IMR-90 (cell line): ENCODE measurements at regions not wholly inside any gene's neighbourhood (a gene's known extent, or its start where the extent isn't known, plus 50 kb on each side); places are given as distances from the start of the nearest gene placed in this dataset.

ENCODE experiments used
- ATAC-seq: fragments of 200-7000 bp; cut with Tn5 transposase; 2 replicates; pipeline ENCODE4 v1.9.1; 2020; ENCODE audit warnings: low read depth, mild to moderate bottlenecking, moderate library complexity
- BruUV-seq: library from RNA; stranded (reverse); fragments of 400-500 nt; replicated peaks from 2 replicates; lab custom pipeline; 2021; lab: Mats Ljungman, UMichigan
- CTCF ChIA-PET: fragments of 300-600 bp; formaldehyde crosslinking; extraction: SDS; loops from one replicate; lab custom pipeline; 2021; ENCODE audit warnings: antibody characterized with exemption; lab: Yijun Ruan, JAX
- POLR2A ChIA-PET: fragments of 300-600 bp; sonication (Branson Sonifier 250); formaldehyde crosslinking; loops from one replicate; lab custom pipeline; 2022; ENCODE audit warnings: antibody characterized with exemption; ENCODE audit not compliant: unreplicated experiment; lab: Charles Lee
- DNase-seq: peaks from one replicate; pipeline ENCODE4 v3.0.0; 2013
- H2AFZ ChIP-seq: replicated peaks from 2 replicates; pipeline ENCODE3; 2013; ENCODE audit warnings: low read length, mild to moderate bottlenecking; ENCODE audit not compliant: poor library complexity
- H2AK5ac ChIP-seq: 2 replicates; pipeline ENCODE4 v1.6.1; 2013; ENCODE audit warnings: low read depth, low read length, inconsistent platforms
- H2AK9ac ChIP-seq: replicated peaks from 2 replicates; pipeline ENCODE3; 2013; ENCODE audit warnings: mild to moderate bottlenecking, low read depth, low read length, moderate library complexity; ENCODE audit not compliant: poor library complexity
- H2BK120ac ChIP-seq: 2 replicates; pipeline ENCODE4 v1.6.1; 2013; ENCODE audit warnings: low read depth, low read length, inconsistent platforms
- H2BK15ac ChIP-seq: 3 replicates; pipeline ENCODE4 v1.6.1; 2013; ENCODE audit warnings: low read depth, low read length, inconsistent platforms
- H2BK20ac ChIP-seq: 2 replicates; pipeline ENCODE4 v1.6.1; 2013; ENCODE audit warnings: low read depth, mild to moderate bottlenecking, inconsistent platforms, low read length, moderate library complexity
- H2BK5ac ChIP-seq: 2 replicates; pipeline ENCODE4 v1.6.1; 2013; ENCODE audit warnings: mild to moderate bottlenecking, low read depth, low read length, inconsistent platforms; ENCODE audit not compliant: poor library complexity, severe bottlenecking
- H3K14ac ChIP-seq: replicated peaks from 2 replicates; pipeline ENCODE4 v1.6.1; 2013; ENCODE audit warnings: low read depth, low read length, inconsistent platforms
- H3K18ac ChIP-seq: 2 replicates; pipeline ENCODE4 v1.6.1; 2013; ENCODE audit warnings: low read depth, low read length, control low read depth
- H3K23ac ChIP-seq: 2 replicates; pipeline ENCODE4 v1.6.1; 2013; ENCODE audit warnings: low read depth, low read length, inconsistent platforms
- H3K27ac ChIP-seq: 2 replicates; pipeline ENCODE4 v1.5.1; 2013; ENCODE audit warnings: mild to moderate bottlenecking, control low read depth, low read length; ENCODE audit not compliant: insufficient read depth
- H3K27me3 ChIP-seq: 2 replicates; pipeline ENCODE4 v1.6.1; 2013; ENCODE audit warnings: low read length; ENCODE audit not compliant: control insufficient read depth, insufficient read depth
- H3K36me3 ChIP-seq: 2 replicates; pipeline ENCODE4 v1.6.1; 2013; ENCODE audit warnings: low read length, mixed read lengths; ENCODE audit not compliant: control insufficient read depth, insufficient read depth
- H3K4ac ChIP-seq: 2 replicates; pipeline ENCODE4 v1.6.1; 2013; ENCODE audit warnings: low read depth, low read length, inconsistent platforms
- H3K4me1 ChIP-seq: 2 replicates; pipeline ENCODE4 v1.6.1; 2013; ENCODE audit warnings: low read length, mixed read lengths; ENCODE audit not compliant: control insufficient read depth, insufficient read depth
- H3K4me2 ChIP-seq: 2 replicates; pipeline ENCODE4 v1.6.1; 2013; ENCODE audit warnings: low read depth, mild to moderate bottlenecking, control low read depth, low read length, moderate library complexity
- H3K4me3 ChIP-seq: 2 replicates; pipeline ENCODE4 v1.5.1; 2013; ENCODE audit warnings: low read depth, mild to moderate bottlenecking, control low read depth, low read length, moderate library complexity; ENCODE audit not compliant: insufficient read depth
- H3K56ac ChIP-seq: 2 replicates; pipeline ENCODE4 v1.6.1; 2013; ENCODE audit warnings: low read length, inconsistent platforms; ENCODE audit not compliant: insufficient read depth; ENCODE audit errors: extremely low read depth
- H3K79me1 ChIP-seq, 2 experiments: 2 replicates each; pipeline ENCODE4 v1.6.1; 2013; ENCODE audit warnings: low read length in 2 of 2, inconsistent platforms in 1 of 2, low read depth in 1 of 2
- H3K9ac ChIP-seq: 2 replicates; pipeline ENCODE4 v1.6.1; 2013; ENCODE audit warnings: low read depth, low read length, control low read depth
- H3K9me1 ChIP-seq: 2 replicates; pipeline ENCODE4 v1.6.1; 2013; ENCODE audit warnings: low read length, inconsistent platforms; ENCODE audit not compliant: insufficient read depth
- H3K9me3 ChIP-seq: 2 replicates; pipeline ENCODE4 v1.6.1; 2013; ENCODE audit warnings: low read length; ENCODE audit not compliant: control insufficient read depth, insufficient read depth
- H4K20me1 ChIP-seq: 2 replicates; pipeline ENCODE4 v1.6.1; 2013; ENCODE audit warnings: low read length, inconsistent platforms; ENCODE audit not compliant: insufficient read depth
- H4K5ac ChIP-seq: 2 replicates; pipeline ENCODE4 v1.6.1; 2013; ENCODE audit warnings: mild to moderate bottlenecking, low read depth, low read length, control low read depth
- H4K8ac ChIP-seq, 2 experiments: 2 replicates each; pipeline ENCODE4 v1.6.1; 2013; ENCODE audit warnings: low read depth in 2 of 2, low read length in 2 of 2, control low read depth in 1 of 2, inconsistent platforms in 1 of 2
- H4K91ac ChIP-seq: 2 replicates; pipeline ENCODE4 v1.6.1; 2013; ENCODE audit warnings: low read depth, low read length, inconsistent platforms; ENCODE audit not compliant: insufficient read depth
- CEBPB ChIP-seq: IDR thresholded peaks from 2 replicates; pipeline ENCODE4 v1.6.1; 2012; ENCODE audit warnings: low read depth, low read length, improper control_type of control experiment
- CHD1 ChIP-seq: IDR thresholded peaks from 2 replicates; pipeline ENCODE4 v1.6.1; 2012; ENCODE audit warnings: low read depth, low read length, improper control_type of control experiment
- FOS ChIP-seq: fragments of 150-350 bp; IDR thresholded peaks from 2 replicates; pipeline ENCODE4 v1.6.1; 2016; ENCODE audit warnings: low read depth, low read length
- MAFK ChIP-seq: IDR thresholded peaks from 2 replicates; pipeline ENCODE4 v1.6.1; 2012; ENCODE audit warnings: low read depth, low read length, improper control_type of control experiment
- POLR2A ChIP-seq: IDR thresholded peaks from 2 replicates; pipeline ENCODE4 v1.6.1; 2012; ENCODE audit warnings: mild to moderate bottlenecking, low read depth, low read length
- SMC3 ChIP-seq: fragments of 150-350 bp; IDR thresholded peaks from 2 replicates; pipeline ENCODE4 v1.6.1; 2016; ENCODE audit warnings: low read depth, mild to moderate bottlenecking, antibody characterized with exemption, low read length, moderate library complexity
- WGBS, 2 experiments: methylation state at CpG; one replicate each; pipeline versions ENCODE4 v1.1.5 to v1.1.7; 2013; ENCODE audit warnings: missing lambda C conversion rate in 2 of 2; ENCODE audit not compliant: insufficient read length in 1 of 2; ENCODE audit errors: extremely low coverage in 2 of 2; 5-methylcytosine and 5-hydroxymethylcytosine counted together
- dilution Hi-C: fragments of 300-500 bp; cut with HindIII; formaldehyde crosslinking; loops from one replicate; pipeline ENCODE4 v1.14.3; 2018; ENCODE audit warnings: low sequenced_read_pairs; ENCODE audit not compliant: unreplicated experiment
- in situ Hi-C: fragments of 300-500 bp; cut with MboI; formaldehyde crosslinking; loops from 3 replicates; pipeline ENCODE4 v1.14.3; 2019; ENCODE audit warnings: low sequenced_read_pairs, inconsistent platforms, mixed read lengths
- intact Hi-C: fragments of 100-400 bp; cut with micrococcal nuclease; formaldehyde crosslinking; loops from 2 replicates; pipeline ENCODE4 v1.10.0; 2022
- TF ChIP-seq, protein P1 (sequence below): conservative IDR thresholded peaks from 2 replicates; pipeline ENCODE4 v1.5.1; 2012; ENCODE audit warnings: mild to moderate bottlenecking, low read depth, low read length, improper control_type of control experiment

- Histone ChIP-seq H4K5ac (peak overlapping the region; percentile 46; the same call in 1 of the 2 replicates), H3K14ac (peak overlapping the region; percentile 33; the same call in 1 of the 2 replicates), H4K20me1 (no peaks in the 10 kb centered on the region), H3K27ac (no peak overlapping the region), H3K56ac (no peak overlapping the region), H2AK9ac (no peak overlapping the region), H2AK5ac (peak overlapping the region; percentile 19; the same call in 1 of the 2 replicates), H3K9ac (no peak overlapping the region), H3K18ac (peak overlapping the region; percentile 53; the same call in 1 of the 2 replicates), H3K79me1 (no peaks in the 10 kb centered on the region), H3K9me3 (no peaks in the 10 kb centered on the region), H2BK15ac (no peak overlapping the region), H3K4me1 (peaks cover 9% of the 10 kb centered on the region; the same call in 1 of the 2 replicates), H2BK120ac (peak overlapping the region; percentile 80; the same call in 1 of the 2 replicates), H3K9me1 (0 out of 2 replicates have a peak, but pooled peaks cover 3% of the 10 kb centered on the region), H2BK5ac (peak overlapping the region; percentile 74), H3K4ac (peak overlapping the region; percentile 10; the same call in 1 of the 2 replicates), H3K4me3 (no peak overlapping the region), H3K4me2 (no peak overlapping the region), H2AFZ (no peak overlapping the region), H3K27me3 (no peaks in the 10 kb centered on the region; the same call in 1 of the 2 replicates), H2BK20ac (peak overlapping the region; percentile 48), H4K8ac (no peak overlapping the region; a peak in 1 of 4 replicates), H4K91ac (no peak overlapping the region), H3K23ac (no peak overlapping the region), H3K36me3 (no peaks in the 10 kb centered on the region)
- ATAC-seq = no peak
- WGBS, 2 experiments = 66% methylated on average over 4 of the region's 6 CpGs; no CpG with 5 or more reads in 1 of the 2 experiments
- TF ChIP-seq, protein P1, sequence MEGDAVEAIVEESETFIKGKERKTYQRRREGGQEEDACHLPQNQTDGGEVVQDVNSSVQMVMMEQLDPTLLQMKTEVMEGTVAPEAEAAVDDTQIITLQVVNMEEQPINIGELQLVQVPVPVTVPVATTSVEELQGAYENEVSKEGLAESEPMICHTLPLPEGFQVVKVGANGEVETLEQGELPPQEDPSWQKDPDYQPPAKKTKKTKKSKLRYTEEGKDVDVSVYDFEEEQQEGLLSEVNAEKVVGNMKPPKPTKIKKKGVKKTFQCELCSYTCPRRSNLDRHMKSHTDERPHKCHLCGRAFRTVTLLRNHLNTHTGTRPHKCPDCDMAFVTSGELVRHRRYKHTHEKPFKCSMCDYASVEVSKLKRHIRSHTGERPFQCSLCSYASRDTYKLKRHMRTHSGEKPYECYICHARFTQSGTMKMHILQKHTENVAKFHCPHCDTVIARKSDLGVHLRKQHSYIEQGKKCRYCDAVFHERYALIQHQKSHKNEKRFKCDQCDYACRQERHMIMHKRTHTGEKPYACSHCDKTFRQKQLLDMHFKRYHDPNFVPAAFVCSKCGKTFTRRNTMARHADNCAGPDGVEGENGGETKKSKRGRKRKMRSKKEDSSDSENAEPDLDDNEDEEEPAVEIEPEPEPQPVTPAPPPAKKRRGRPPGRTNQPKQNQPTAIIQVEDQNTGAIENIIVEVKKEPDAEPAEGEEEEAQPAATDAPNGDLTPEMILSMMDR = no peak
- TF ChIP-seq MAFK = no peak
- TF ChIP-seq CEBPB = no peak
- TF ChIP-seq FOS = no peak
- no peak for TF ChIP-seq SMC3
- no peak for TF ChIP-seq POLR2A
- TF ChIP-seq CHD1 = no peak
- ChIA-PET CTCF (no interaction called here), POLR2A (no interaction called here)
- dilution Hi-C loops = no loop called here
- DNase-seq = peak; percentile 45
- in situ Hi-C loops = no loop called here
- intact Hi-C loops = loop anchor here (10.0 kb wide), 1 partner anchor 321 kb away; no protein-coding TSS in a partner anchor
- BruUV-seq = no TSS peak
Observed at GRCh38 chr4:152033621-152034020, 272.8 kb upstream of the GATB start.
